GM12872 (cell line): ENCODE measurements at regions not wholly inside any gene's neighbourhood (a gene's known extent, or its start where the extent isn't known, plus 50 kb on each side); places are given as distances from the start of the nearest gene placed in this dataset.

Experiments used
- TF ChIP-seq, protein P1 (sequence below): IDR thresholded peaks from 3 replicates; pipeline ENCODE4 v1.5.1; 2011; ENCODE audit warnings: low read depth, mild to moderate bottlenecking, low read length, moderate library complexity; ENCODE audit not compliant: insufficient read depth

DNA sequence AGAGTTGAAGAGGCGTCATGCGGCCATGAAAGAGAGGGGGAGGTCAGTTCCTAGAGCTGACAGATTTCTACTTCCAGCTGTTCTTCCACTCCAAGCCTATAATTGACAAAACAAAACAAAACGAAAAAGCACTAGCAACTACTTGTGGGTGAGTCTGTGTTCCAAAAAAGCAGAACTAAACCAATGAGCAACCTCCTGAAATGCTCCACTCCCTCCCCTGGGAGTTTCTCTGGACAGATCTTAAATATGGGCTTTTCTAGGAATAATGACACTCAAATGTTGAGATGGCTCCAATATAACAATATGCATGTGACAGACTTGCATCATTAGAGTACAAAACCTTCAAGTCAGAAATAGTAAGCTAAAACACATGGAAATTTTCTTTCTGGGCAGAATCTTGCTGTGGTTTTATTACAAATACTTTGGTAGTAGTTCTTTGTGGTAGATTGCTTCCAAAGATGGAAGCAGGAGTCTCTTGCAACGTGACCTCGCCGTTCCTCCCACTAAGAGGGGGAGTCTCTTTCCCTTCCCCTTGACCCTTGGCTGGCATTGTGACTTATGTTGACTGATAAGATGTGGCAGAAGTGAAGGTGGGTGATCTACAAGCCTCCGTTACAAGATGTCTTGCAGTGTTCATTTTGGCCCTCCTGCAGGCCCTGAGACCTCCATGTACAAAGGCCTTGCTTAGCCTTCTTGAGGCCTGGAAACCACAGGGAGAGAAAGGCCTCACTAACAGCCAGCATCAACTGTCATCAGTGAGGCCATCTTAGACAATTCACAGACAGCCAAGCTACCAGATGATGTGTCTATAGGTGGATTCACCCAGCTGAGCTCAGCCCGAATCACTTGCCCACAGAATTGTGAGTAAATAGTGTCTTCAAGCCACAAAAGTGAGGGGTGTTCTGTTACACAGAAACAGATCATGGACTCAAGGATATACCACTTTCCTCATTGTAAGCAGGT is 173.1 kb upstream of the RFC3 start:
- TF ChIP-seq, protein P1, sequence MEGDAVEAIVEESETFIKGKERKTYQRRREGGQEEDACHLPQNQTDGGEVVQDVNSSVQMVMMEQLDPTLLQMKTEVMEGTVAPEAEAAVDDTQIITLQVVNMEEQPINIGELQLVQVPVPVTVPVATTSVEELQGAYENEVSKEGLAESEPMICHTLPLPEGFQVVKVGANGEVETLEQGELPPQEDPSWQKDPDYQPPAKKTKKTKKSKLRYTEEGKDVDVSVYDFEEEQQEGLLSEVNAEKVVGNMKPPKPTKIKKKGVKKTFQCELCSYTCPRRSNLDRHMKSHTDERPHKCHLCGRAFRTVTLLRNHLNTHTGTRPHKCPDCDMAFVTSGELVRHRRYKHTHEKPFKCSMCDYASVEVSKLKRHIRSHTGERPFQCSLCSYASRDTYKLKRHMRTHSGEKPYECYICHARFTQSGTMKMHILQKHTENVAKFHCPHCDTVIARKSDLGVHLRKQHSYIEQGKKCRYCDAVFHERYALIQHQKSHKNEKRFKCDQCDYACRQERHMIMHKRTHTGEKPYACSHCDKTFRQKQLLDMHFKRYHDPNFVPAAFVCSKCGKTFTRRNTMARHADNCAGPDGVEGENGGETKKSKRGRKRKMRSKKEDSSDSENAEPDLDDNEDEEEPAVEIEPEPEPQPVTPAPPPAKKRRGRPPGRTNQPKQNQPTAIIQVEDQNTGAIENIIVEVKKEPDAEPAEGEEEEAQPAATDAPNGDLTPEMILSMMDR: no peak

DNA sequence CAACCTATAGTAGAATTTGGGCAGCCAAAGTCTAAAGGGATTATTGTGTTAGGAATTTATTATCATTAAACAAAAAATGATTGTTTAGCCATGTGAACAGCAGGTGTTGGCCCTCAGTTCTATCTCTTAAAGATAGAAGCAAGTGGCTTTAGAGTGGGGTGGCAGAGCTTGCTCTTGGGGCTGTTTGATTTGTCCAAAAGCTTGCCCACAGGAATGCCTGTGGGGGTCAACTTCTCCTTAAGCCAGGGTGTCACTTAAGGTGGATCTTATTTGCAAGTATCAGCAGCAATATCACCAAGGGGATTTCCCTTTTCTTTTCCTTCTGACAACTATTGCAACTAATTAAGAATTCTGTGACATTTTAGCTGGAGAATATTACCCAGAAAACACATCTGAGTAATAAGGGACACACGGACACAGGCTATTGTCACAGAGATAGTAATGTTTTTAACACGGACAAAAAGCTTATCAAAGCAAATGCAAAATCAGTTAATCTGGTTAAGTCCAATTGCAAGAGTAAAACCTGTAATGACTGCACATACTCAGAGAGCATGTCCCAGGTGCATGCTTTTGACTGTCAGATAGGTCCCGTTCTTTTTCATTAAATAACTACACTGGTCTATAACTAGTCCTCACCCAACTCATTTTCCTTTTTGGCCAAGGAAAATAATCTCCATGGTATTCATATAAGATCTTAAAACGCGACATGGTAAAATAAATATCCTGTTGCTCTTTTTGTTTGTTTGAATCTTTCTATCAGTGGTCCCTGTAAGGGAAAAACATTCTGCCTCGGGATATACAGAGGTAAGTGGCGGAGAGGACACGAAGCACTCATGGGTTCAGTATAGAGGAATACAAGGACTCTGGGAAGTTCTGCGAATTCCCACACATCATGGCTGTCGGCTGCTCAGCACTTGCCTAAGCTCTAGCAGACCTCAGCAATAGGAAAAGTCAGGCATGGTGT is 172.1 kb upstream of the RFC3 start:
- TF ChIP-seq, protein P1: no peak

DNA sequence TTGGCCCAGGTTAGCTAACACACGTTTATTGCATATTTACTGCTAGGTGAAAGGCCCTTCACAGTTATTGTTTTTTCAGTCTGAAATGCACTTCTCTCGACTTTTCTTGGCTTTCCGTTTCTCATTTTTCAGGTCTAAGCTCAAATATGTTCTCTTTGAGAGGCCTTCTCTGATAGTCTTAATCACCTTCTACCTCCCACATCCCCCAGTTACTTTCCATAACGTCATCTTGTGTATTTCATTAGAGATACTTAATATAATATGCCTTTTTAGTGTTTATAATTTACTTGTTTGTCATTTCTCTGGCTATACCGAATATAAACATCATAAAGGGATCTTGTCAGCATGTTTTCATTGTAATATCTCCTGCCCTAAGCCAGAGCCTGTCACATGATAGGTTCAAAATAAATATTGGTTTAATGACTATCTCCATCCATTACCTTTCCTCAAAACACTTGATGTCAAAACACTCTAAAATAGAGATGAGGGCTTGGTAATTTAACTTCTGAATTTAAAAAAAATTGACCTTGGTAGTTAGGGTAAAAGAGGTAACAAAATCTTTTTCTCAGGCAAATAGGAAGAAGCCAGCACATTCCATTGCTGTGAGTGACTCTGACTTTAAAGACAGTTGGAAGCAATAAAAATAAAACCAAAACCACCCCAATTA is 168.6 kb upstream of the RFC3 start:
- TF ChIP-seq, protein P1: no peak

DNA sequence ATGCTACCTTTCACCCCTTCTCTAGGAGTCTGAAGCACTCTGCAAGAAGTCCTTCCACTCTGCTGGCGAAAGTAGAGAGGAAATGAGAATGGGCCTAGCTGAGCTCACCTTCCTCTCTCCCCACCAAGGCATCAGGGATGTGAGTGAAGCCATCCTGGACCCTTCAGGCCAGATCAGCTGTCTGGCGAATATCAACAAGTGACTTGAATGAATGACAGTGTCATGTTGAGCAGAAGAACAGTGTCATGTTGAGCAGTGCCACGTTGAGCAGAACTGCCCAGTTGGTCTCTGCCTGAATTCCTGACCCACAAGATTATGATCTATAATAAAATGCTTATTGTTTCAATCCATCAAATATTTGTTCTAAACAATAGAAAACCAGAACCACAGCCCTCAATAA is 166.2 kb upstream of the RFC3 start:
- TF ChIP-seq, protein P1: no peak

DNA sequence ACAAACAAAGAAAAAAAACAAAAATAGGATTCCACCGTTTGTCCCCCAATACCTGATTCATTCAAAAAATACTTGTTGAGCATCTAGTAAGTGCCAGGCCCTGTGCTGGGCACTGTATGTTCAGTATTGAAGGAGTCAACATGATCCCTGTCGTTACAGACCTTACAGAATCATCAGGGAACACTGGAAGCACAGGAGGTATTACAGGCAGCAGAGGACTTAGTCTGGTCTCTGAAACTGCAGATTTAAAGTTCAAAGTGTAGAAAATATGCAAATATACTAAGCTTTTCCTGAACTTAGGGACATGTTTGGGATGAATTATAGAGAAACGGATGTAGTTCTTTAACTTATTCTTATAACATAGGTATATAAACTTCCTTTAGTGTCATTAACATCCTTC is 160.7 kb upstream of the RFC3 start:
- TF ChIP-seq, protein P1: no peak

DNA sequence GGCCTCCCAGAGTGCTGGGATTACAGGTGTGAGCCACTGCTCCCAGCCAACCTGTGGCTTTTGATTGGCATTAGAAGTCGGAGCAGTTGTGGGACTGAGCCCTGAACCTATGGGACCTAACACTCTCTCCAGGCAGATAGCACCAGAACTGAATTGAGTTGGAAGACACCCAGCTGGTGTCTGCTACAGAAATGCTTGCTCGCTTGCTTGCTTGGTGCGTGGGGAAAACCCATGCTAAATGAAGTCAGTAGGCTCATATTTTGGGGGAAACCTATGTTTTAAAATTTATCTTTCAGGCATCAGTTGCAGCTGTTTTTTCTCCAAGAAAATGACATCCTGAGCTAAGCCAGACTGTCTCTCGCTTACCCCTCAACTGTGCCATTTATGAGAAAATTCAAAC is 158.5 kb upstream of the RFC3 start:
- TF ChIP-seq, protein P1: no peak

DNA sequence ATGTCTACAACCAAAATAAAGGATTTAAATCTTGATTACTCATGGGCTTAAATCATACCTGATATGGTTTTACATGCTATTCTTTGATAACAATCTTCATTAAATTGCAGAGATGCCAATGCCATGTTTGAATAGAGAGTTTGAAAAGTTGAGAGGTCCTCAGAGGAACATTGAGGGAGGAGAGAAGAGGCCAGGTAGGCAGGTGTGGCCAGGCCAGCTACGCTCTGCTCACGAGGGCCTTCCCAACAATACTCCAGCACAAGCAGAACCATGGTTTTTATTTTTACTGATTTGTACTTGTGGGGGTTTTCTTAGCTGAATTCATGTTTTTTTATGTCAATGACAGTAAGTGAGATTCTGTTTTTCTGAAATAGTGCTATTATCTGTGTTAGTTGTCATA is 158.1 kb upstream of the RFC3 start:
- TF ChIP-seq, protein P1: no peak
